Left lung (tissue), 4 donors: ENCODE measurements at regions not wholly inside any gene's neighbourhood (a gene's known extent, or its start where the extent isn't known, plus 50 kb on each side); places are given as distances from the start of the nearest gene placed in this dataset.

Experiments used
- ATAC-seq: fragments of 200-7000 bp; cut with Tn5 transposase; one replicate; pipeline ENCODE4 v1.9.1; 2020; ENCODE audit warnings: moderate library complexity
- DNase-seq, 4 donors: peaks; one replicate each; pipeline ENCODE4 v3.0.0-alpha.2; 2013 to 2020
- H3K27ac ChIP-seq, 2 donors: fragments of 200-600 bp; sonication (generic) in 1 of 2; one replicate each; pipeline versions ENCODE4 v1.5.0 to v1.8.0; 2020 to 2021
- H3K27me3 ChIP-seq, 2 donors: fragments of 200-600 bp; sonication (generic) in 1 of 2; one replicate each; pipeline versions ENCODE4 v1.5.0 to v1.8.0; 2020 to 2021
- H3K36me3 ChIP-seq, 2 donors: fragments of 200-600 bp; sonication (generic) in 1 of 2; one replicate each; pipeline versions ENCODE4 v1.5.0 to v1.8.0; 2020 to 2021
- H3K4me1 ChIP-seq, 2 donors: fragments of 200-600 bp; one replicate each; pipeline ENCODE4 v1.8.0; 2021
- H3K4me3 ChIP-seq, 2 donors: fragments of 200-600 bp; sonication (generic) in 1 of 2; one replicate each; pipeline versions ENCODE4 v1.5.0 to v1.8.0; 2020 to 2021; ENCODE audit warnings: mild to moderate bottlenecking in 1 of 2
- H3K9me3 ChIP-seq, 2 donors: fragments of 200-600 bp; sonication (generic) in 1 of 2; one replicate each; pipeline versions ENCODE4 v1.5.0 to v1.8.0; 2020 to 2021
- CTCF ChIP-seq, 2 donors: fragments of 200-600 bp; sonication (generic) in 1 of 2; IDR thresholded peaks; one replicate each; pipeline versions ENCODE4 v1.5.0 to v1.8.0; 2021; ENCODE audit warnings: antibody characterized with exemption in 2 of 2
- intact Hi-C, 2 donors: fragments of 100-400 bp; cut with DNase I; formaldehyde crosslinking; loops; one replicate each; pipeline versions ENCODE4 v1.11.2 to v1.14.2; 2022
- donor health status: DM: no; HTN: yes; CAD: no.
- donor health status: DM: no; HTN: no; CAD: no.

GRCh38 chr6:139628270-139628669 lies 253.8 kb upstream of the CITED2 start:
- H3K4me3 ChIP-seq = no peak overlapping the region
- H3K4me1 ChIP-seq = peaks cover 5 to 22% of the 10 kb centered on the region in 2 donors
- no peaks in the 10 kb centered on the region for H3K27me3 ChIP-seq
- DNase-seq (peak in 2 of 4 donors; percentile 54 to 63), ATAC-seq (no peak)
- H3K36me3 ChIP-seq = no peaks in the 10 kb centered on the region
- H3K9me3 ChIP-seq = no peaks in the 10 kb centered on the region
- intact Hi-C loops = no loop called here
- no peak for TF ChIP-seq CTCF (IDR thresholded peaks at IDR 0.05)
- no peak overlapping the region for H3K27ac ChIP-seq

GRCh38 chr6:139627091-139627490 lies 252.6 kb upstream of the CITED2 start:
- peaks cover 5 to 22% of the 10 kb centered on the region in 2 donors for H3K4me1 ChIP-seq
- ATAC-seq (no peak), DNase-seq (no peak)
- no peaks in the 10 kb centered on the region for H3K36me3 ChIP-seq
- TF ChIP-seq CTCF (IDR thresholded peaks at IDR 0.05) = no peak
- no peak overlapping the region for H3K4me3 ChIP-seq
- H3K27me3 ChIP-seq = no peaks in the 10 kb centered on the region
- H3K9me3 ChIP-seq = no peaks in the 10 kb centered on the region
- peak overlapping the region in 1 of 2 donors; percentile 64 for H3K27ac ChIP-seq
- intact Hi-C loops = no loop called here

- Histone ChIP-seq H3K9me3 (no peaks in the 10 kb centered on the region), H3K36me3 (no peaks in the 10 kb centered on the region), H3K4me1 (peaks cover 5 to 22% of the 10 kb centered on the region in 2 donors), H3K27me3 (no peaks in the 10 kb centered on the region), H3K27ac (peak overlapping the region in 1 of 2 donors; percentile 64), H3K4me3 (no peak overlapping the region)
- ATAC-seq (peak; percentile 58), DNase-seq (peak in 1 of 4 donors; percentile 42)
- TF ChIP-seq CTCF (IDR thresholded peaks at IDR 0.05) = no peak
- intact Hi-C loops = no loop called here
Observed at GRCh38 chr6:139625998-139626975, 251.8 kb upstream of the CITED2 start.

GRCh38 chr6:139625081-139625939 lies 250.9 kb upstream of the CITED2 start:
- Histone ChIP-seq H3K27me3 (no peaks in the 10 kb centered on the region), H3K9me3 (no peaks in the 10 kb centered on the region), H3K4me1 (peaks cover 5 to 22% of the 10 kb centered on the region in 2 donors), H3K4me3 (no peak overlapping the region), H3K36me3 (no peaks in the 10 kb centered on the region), H3K27ac (no peak overlapping the region)
- DNase-seq (no peak), ATAC-seq (no peak)
- TF ChIP-seq CTCF (IDR thresholded peaks at IDR 0.05) = no peak
- intact Hi-C loops = no loop called here

- no peaks in the 10 kb centered on the region for H3K27me3 ChIP-seq
- peaks cover 4 to 22% of the 10 kb centered on the region in 2 donors for H3K4me1 ChIP-seq
- H3K36me3 ChIP-seq = no peaks in the 10 kb centered on the region
- no peak for DNase-seq
- H3K27ac ChIP-seq = no peak overlapping the region
- no peak for TF ChIP-seq CTCF (IDR thresholded peaks at IDR 0.05)
- ATAC-seq = no peak
- intact Hi-C loops = no loop called here
- no peak overlapping the region for H3K4me3 ChIP-seq
- no peaks in the 10 kb centered on the region for H3K9me3 ChIP-seq
Observed at GRCh38 chr6:139623372-139623771, 248.9 kb upstream of the CITED2 start.
